Fibroblast of gingiva (primary cell): ENCODE measurements at regions not wholly inside any gene's neighbourhood (a gene's known extent, or its start where the extent isn't known, plus 50 kb on each side); places are given as distances from the start of the nearest gene placed in this dataset.
"Not testable (repeated sequence)": the region's sequence is repeated elsewhere in the genome, so short reads cannot be mapped to it uniquely, and the experiment has no call there.

Experiments
- DNase-seq: peaks from one replicate; pipeline ENCODE4 v3.0.0-alpha.2; 2011; ENCODE audit warnings: low read depth

DNA sequence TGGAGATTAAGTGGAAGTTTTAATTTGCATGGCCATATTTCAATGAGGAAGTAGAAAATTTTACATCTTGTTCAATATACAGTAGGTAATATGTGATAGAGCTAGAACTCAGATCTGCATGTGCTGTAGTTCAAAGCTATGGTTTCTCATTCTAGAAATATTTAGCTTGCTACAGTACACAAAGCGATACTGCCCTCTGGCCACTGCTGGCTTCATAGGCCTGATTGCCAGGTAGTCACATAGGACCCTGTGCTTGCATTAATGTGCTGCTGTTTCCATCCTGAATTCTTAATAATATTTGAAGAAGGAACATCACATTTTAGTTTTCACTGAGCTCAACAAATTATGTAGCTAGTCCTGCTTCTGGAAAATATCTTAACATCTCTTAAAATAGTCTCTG, 87.0 kb downstream of the PLSCR2 start:
- peak; percentile 16 for DNase-seq

GRCh38 chr3:146380046-146380445, 89.3 kb downstream of the PLSCR2 start:
- no peak for DNase-seq

- peak; percentile 11 for DNase-seq
Measured at GRCh38 chr3:146375219-146375618, 94.1 kb downstream of the PLSCR2 start.

- peak; percentile 92 for DNase-seq
Measured at GRCh38 chr3:146374146-146374545, 95.2 kb downstream of the PLSCR2 start.

GRCh38 chr3:146371902-146372301, 97.5 kb downstream of the PLSCR2 start:
- no peak for DNase-seq

- no peak for DNase-seq
Measured at GRCh38 chr3:146368882-146369523, 100.4 kb downstream of the PLSCR2 start.

DNA sequence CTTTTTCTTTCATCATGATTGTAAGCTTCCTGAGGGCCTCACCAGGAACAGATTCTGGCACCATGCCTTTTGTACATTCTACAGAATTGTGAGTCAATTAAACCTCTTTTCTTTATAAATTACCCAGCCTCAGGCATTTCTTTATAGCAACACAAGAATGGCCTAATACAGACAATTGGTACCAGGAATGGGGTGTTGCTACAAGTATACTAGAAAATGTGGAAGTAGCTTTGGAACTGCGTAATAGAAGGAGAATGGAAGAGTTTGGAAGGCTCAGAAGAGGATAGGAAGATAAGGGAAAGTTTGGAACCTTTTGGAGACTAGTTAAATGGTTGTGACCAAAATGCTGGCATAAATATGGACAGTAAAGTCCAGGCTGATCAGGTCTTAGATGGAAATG, 108.9 kb upstream of the PLSCR4 start:
- DNase-seq: no peak

GRCh38 chr3:146354421-146354820, 103.5 kb upstream of the PLSCR4 start:
- not testable (repeated sequence) for DNase-seq

- DNase-seq: no peak
Measured at GRCh38 chr3:146350852-146351251, 99.9 kb upstream of the PLSCR4 start.

GRCh38 chr3:146345900-146346299, 95.0 kb upstream of the PLSCR4 start:
- DNase-seq: no peak

DNA sequence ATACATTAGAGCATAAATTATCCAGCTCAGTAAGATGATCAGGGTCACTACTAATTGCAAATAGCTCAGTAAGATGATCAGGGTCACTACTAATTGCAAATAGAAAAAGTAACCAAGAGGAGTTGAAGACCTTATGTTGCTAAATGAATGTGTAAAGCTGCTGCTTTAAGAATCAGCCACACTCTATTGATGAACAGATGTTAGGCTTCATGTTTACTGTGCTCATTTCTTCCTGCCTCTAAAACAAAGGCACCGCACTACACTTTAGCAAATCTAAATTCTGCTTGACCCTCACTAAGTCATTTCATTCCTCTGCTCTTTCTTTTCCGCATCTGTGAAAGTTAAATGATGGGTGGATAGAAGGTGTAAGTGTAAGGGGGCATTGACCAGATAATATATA, 92.6 kb upstream of the PLSCR4 start:
- DNase-seq: no peak

DNA sequence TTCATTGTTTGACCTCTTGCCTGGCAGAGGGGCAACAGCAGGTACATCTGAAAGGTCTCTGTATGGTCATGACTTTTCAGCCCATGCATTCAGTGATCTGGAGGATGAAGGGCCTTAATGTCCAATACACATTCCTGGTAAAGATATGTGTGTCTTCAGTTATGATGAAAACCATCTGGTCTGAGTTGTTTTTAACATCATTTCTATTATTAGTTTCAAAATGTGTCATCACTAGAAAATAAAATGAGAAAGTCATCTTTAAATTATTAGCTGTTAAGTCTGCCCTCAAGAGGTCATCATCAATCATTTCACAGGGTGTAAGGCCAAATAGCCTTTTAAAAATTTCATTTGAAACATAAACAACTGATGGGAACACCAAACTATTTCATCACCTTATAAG, 92.1 kb upstream of the PLSCR4 start:
- DNase-seq: peak; percentile 59

GRCh38 chr3:146339349-146339748, 88.4 kb upstream of the PLSCR4 start:
- no peak for DNase-seq

DNA sequence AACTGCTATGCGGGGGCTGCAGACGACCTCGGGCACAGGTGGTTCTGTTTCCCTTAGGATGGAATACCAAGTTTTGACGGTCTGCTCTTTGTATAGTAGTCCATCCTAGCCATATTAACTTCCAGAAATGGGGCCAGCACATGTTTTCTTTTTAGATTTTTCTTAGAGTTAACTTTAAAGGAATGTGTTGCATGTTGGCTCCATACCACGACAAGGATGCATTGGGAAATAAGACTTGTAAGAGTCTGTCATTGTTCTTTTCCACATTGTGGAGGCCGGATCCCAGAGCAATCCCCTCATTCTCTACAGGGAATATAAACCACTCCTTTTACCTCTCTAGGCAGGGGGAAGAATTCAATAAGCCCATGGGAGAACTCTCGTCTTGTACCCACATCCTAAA, 87.1 kb upstream of the PLSCR4 start:
- DNase-seq: peak; percentile 61

DNA sequence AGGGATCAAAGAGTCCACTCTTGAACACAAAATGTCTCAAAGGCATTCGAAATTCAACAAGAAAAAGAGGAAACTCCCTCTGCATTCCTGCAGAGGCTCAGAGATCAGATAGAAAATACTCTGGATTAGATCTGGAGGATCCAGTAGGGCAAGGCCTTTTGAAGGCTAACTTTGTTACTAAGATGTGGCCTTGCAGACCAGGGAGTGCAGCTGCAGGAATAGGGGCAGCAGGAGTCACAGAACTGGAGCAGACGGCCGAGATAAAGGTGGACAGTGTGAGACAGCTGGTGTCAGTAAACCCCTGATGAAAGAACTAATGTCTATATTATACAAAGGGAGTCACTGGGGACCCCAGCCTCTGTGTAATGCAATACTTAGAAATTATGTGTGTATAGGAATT, 84.5 kb upstream of the PLSCR4 start:
- no peak for DNase-seq

GRCh38 chr3:146334151-146334550, 83.2 kb upstream of the PLSCR4 start:
- peak; percentile 49 for DNase-seq

GRCh38 chr3:146331967-146332366, 81.1 kb upstream of the PLSCR4 start:
- no peak for DNase-seq

DNA sequence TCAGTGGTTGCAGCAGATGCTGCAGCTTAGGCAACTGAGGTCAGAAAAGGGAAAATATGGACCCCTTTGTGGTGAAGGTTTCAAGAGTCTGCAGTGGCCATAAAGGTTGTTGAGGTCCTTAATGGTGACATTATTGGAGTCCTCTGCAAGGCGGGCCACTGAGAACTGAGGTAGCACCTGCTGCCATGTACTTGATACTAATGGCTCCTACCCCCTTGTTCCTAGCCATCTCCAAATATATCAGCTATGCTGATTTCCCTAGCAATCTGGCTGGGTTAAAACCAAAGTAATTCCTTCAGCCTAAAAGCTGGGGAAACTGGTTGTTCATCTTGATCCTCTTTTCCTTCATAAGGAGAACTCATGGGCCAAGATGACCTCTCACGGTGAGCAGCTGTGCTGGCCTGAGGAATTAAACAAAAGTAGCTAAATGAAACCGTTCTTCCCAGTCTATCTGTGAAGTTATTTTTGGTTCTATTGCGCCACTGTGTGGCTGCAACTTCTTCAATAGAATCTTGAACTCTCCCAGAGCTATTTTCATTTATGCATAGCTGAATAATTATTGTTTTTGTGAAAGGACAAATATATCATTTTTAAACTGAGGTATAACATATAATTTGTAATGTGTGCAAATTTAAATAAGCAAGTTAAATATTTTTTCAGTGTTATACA, 76.1 kb upstream of the PLSCR4 start:
- peak; percentile 71 for DNase-seq

DNA sequence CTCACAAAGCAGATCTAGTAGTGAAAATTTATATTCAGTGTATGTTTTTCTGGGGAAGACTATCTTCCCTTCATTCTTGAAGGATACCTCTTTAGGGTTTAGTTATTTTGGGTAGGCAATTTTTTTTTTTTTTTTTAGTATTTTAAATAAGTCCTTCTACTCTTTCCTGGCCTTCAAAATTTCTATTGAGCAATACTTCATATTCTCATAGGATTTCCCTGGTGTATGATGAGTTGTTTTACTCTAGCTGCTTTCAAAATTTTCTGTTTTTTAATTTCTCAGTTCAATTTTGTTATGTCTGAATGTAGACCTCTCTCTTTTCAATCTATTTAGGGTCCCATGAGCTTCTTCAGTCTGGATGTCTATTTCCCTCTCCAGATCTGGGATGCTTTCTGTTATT, 74.3 kb upstream of the PLSCR4 start:
- DNase-seq: no peak

DNA sequence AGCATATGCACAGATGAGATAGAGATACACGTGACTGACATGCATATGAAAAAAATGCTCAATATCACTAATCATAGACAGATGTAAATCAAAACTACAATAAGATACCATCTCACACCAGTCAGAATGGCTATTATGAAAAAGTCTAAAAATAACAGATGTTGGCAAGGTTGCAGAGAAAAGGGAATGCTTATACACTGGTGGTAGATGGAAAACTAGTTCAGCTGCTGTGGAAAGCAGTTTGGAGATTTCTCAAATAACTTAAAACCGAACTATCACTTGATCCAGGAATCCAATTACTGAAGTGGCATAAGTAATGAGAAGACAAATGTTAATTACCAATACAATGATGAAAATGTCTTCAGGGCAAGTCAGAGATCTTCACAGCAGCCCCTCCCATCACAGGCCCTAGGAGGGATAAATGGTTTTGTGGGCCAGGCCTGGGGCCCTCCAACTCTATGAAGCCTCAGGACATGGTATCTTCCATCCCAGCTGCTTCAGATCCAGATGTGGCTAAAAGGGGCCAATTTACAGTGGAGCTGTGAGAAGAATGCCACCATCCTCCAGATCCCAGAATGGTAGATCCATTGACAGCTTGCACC, 71.4 kb upstream of the PLSCR4 start:
- DNase-seq: peak; percentile 79

DNA sequence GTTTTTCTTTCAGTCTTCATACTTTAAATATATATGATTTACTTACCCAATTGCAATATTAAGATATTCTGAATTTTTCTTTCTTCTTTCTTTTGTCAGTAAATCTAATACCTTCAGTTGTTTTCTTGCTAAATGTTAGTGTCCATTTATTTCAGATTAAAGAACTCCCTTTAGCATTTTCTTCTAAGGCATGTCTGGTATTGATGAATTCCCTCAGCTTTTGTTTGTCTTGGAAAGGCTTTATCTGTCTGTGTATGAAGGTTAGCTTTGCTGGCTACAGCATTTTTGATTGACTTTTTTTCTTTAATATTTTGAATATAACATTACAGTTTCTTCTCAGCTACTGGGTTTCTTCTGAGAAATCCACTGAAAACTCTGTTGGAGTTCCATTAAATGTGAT, 64.0 kb upstream of the PLSCR4 start:
- DNase-seq: no peak

DNA sequence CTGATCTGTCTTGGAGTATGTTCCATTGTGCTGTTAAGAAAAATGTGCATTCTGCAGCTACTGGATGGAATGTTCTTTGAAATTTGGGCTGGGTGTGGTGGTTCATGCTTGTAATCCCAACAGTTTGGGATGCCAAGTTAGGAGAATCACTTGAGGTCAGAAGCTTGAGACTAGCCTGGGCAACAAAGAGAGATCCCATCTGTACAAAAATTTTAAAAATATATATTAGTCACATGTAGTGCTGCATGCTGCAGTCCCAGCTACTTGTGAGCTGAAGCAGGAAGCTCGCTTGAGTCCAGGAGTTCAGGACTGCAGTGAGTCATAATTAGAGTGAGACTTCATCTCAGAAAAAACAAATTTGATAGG, 62.8 kb upstream of the PLSCR4 start:
- peak; percentile 82 for DNase-seq

- peak; percentile 14 for DNase-seq
Measured at GRCh38 chr3:146313031-146313745, 62.3 kb upstream of the PLSCR4 start.
